Fibroblast of the aortic adventitia (primary cell): ENCODE measurements at regions not wholly inside any gene's neighbourhood (a gene's known extent, or its start where the extent isn't known, plus 50 kb on each side); places are given as distances from the start of the nearest gene placed in this dataset.

ENCODE experiments used
- DNase-seq: peaks from one replicate; pipeline ENCODE4 v3.0.0-alpha.2; 2010; ENCODE audit warnings: low read depth
- H3K4me3 ChIP-seq: 2 replicates; pipeline ENCODE4 v1.5.1; 2011; ENCODE audit warnings: low read depth, mild to moderate bottlenecking, control low read depth, low read length, moderate library complexity
- CTCF ChIP-seq: IDR thresholded peaks from 2 replicates; pipeline ENCODE4 v1.5.1; 2011; ENCODE audit warnings: mild to moderate bottlenecking, low read length, control low read depth, inconsistent platforms; ENCODE audit not compliant: insufficient read depth

DNA sequence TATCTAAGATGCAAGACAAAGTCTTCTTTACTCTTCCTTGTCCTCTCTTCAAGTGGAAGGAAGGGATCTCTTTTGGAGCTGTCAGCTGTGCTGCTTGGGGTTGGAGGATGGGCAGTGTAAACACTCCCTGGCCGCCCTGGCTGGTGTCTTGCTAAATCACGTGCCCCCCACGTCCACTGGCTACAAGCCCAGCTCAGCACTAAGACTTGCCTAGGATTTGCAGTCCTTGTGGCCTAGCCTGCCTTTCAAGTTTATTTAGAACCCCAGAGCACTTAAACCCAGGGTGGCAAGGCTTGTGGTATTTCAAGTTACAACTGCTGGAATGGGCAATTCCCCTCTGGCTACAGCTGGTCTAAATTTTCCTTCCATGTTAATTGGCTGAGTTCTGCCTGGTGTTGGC, 272.4 kb upstream of the MYO3A start:
- no peak overlapping the region for H3K4me3 ChIP-seq
- no peak for DNase-seq
- TF ChIP-seq CTCF: no peak

DNA sequence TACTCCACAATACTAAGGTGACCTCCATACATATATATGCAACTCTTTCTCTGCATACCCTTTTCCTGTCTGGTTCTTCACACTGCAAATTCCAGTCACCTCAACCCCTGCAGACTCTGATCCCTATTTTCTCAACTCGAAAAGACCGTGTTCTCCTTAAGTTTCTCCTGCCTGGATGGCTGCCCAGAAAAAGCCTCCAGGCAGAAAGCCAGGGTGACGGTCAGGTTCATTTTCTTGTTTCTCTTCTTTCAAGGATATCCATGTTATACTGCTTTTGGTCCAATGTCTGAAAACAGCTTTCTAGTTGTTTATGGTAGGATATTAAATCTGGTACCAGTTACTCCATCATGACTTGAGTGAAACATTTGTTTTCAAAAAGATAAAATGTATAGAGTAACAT, 267.8 kb upstream of the MYO3A start:
- TF ChIP-seq CTCF: no peak

GRCh38 chr10:25675204-25675603, 258.8 kb upstream of the MYO3A start:
- DNase-seq: no peak
- H3K4me3 ChIP-seq: no peak overlapping the region
- no peak for TF ChIP-seq CTCF

More for the DNA sequence above, 267.8 kb upstream of the MYO3A start:
- no peak overlapping the region for H3K4me3 ChIP-seq
- no peak for DNase-seq

- H3K4me3 ChIP-seq: no peak overlapping the region
- no peak for TF ChIP-seq CTCF
- DNase-seq: no peak
These were observed 258.4 kb upstream of the MYO3A start for GRCh38 chr10:25675615-25676014.

DNA sequence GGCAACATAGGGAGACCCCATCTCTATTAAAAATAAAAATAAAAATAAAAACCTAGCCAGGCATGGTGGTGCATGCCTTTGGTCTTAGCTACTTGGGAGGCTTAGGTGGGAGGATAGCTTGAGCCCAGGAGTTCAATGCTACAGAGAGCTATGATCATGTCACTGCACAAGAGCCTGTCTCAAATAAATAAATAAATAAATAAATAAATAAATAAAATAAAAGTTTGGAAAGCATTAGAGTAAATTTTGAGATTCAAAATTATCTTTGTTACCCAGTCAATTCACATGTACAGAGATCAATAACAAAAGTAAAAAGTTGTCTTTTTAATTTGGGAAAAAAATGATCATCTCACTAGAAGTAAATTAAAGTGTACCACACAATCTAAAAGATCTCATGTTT, 255.8 kb upstream of the MYO3A start:
- TF ChIP-seq CTCF: no peak
- no peak overlapping the region for H3K4me3 ChIP-seq
- DNase-seq: no peak

DNA sequence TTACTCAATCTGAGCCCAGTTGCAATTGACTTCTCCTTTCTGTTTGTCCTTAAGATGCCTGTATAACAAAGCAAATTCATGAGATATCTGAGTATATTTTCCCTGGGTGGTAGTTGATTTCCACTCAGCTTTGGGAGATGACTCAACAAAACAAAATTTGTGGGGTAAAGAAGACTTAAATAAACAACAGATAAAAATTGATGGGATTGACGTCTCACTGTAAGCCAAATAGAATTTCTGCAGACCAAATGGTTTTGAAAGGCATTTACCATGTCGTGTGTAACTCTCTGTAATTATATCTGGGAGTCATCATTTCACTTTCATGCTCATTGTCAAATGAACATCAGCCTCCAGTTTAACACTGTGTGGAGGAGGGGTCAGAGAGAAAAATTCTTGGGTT, 255.4 kb upstream of the MYO3A start:
- no peak overlapping the region for H3K4me3 ChIP-seq
- TF ChIP-seq CTCF: no peak
- no peak for DNase-seq

GRCh38 chr10:25682203-25682851, 251.7 kb upstream of the MYO3A start:
- DNase-seq: peak; percentile 52
- TF ChIP-seq CTCF: peak; percentile 81

More at GRCh38 chr10:25682203-25682851, 251.7 kb upstream of the MYO3A start:
- H3K4me3 ChIP-seq: peak overlapping the region; percentile 46
